ENCODE measurements at regions not wholly inside any gene's neighbourhood (a gene's known extent, or its start where the extent isn't known, plus 50 kb on each side); places are given as distances from the start of the nearest gene placed in this dataset.
A peak's percentile ranks its signal among the peaks of the same experiment; 100 is the strongest.
"Not testable (repeated sequence)": the region's sequence is repeated elsewhere in the genome, so short reads cannot be mapped to it uniquely, and the experiment has no call there.

GRCh38 chr2:132267498-132268283 lies 105.9 kb upstream of the ANKRD30BL start:
- not testable (repeated sequence) for H3K27me3 Mint-ChIP-seq; H3K27ac Mint-ChIP-seq; DNase-seq; H3K4me1 Mint-ChIP-seq (ENCODE audit: low read depth); H3K4me3 Mint-ChIP-seq; H3K36me3 Mint-ChIP-seq (ENCODE audit: low read depth); H3K9me3 Mint-ChIP-seq

DNA sequence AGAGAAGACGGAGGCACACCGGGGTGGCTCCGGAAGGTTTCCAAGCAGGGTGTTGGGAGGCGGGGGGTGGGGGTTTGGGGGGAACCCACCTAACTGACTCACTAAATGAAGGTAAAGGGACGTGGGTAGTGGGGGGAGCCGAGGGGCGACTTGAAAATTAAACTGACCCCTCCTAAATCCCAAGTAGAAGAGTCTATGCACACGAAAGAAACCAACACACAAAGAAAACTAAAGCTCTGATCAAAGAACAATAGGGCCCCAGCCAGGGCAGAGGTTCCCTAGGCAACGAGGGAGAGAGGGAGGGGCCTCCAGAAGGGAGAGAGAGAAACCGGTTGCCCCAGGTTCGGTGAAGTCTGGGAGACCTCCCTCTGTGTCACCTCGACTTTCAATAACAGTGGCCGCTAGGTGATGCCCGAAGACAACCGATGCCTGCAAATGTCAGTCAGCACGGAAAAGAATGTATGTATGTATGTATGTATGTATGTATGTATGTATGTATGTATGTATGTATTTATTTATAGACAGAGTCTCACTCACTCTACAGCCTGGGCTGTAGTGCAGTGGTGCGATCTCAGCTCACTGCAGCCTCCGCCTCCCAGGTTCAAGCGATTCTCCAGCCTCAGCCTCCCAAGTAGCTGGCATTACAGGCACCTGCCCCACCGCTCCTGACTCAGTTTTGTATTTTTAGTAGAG lies 106.7 kb upstream of the ANKRD30BL start:
- H3K27me3 Mint-ChIP-seq; H3K9me3 Mint-ChIP-seq; H3K27ac Mint-ChIP-seq; H3K4me1 Mint-ChIP-seq (ENCODE audit: low read depth); H3K36me3 Mint-ChIP-seq (ENCODE audit: low read depth): not testable (repeated sequence)
- H3K4me3 Mint-ChIP-seq: peak overlapping the region; percentile 51
- peak; percentile 56 for DNase-seq

GRCh38 chr2:132268977-132269523 lies 107.3 kb upstream of the ANKRD30BL start:
- H3K4me3 Mint-ChIP-seq: no peak overlapping the region
- DNase-seq: no peak
- no peaks in the 10 kb centered on the region for H3K36me3 Mint-ChIP-seq (ENCODE audit: low read depth)
- no peak overlapping the region for H3K27ac Mint-ChIP-seq
- peaks cover 4% of the 10 kb centered on the region for H3K27me3 Mint-ChIP-seq
- peaks cover 2% of the 10 kb centered on the region for H3K4me1 Mint-ChIP-seq (ENCODE audit: low read depth)
- H3K9me3 Mint-ChIP-seq: no peaks in the 10 kb centered on the region

DNA sequence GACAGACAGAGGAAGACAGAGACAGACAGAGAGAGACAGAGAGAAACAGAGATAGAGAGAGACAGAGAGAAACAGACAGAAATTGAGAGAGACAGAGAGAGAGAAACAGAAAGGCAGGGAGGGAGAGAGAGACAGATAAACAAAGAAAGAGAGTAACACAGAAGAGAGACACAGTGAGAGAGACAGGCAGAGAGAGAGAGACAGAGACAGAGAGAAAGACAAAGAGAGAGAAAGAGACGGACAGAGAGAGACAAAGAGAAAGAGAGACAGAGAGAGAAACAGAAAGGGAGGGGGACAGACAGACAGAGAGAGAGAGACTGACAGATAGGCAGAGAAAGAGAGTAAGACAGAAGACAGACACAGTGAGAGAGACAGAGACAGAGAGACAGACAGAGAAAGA lies 108.5 kb upstream of the ANKRD30BL start:
- H3K4me1 Mint-ChIP-seq (ENCODE audit: low read depth): peaks cover 2% of the 10 kb centered on the region
- no peaks in the 10 kb centered on the region for H3K36me3 Mint-ChIP-seq (ENCODE audit: low read depth)
- no peak for DNase-seq
- H3K9me3 Mint-ChIP-seq: no peaks in the 10 kb centered on the region
- H3K4me3 Mint-ChIP-seq: no peak overlapping the region
- H3K27ac Mint-ChIP-seq: no peak overlapping the region
- H3K27me3 Mint-ChIP-seq: no peaks in the 10 kb centered on the region

DNA sequence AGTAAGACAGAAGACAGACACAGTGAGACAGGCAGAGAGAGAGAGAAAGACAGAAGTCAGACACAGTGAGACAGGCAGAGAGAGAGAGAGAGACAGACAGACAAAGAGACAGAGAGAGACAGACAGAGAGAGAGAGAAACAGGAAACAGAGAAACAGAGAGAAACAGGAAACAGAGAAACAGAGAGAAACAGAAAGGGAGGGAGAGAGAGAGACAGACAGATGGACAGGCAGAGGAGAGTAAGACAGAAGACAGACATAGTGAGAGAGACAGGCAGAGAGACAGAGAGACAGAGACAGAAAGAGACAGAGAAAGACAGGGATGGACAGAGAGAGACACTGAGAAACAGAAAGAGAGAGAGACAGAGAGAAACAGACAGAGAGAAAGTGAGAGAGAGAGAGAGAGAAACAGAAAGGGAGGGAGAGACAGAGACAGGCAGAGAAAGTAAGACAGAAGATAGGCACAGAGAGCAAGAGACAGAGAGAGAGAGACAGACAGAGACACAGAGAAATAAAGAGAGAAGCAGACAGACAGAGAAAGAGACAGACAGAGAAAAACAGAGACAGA lies 109.3 kb upstream of the ANKRD30BL start:
- Mint-ChIP-seq H3K27me3 (no peaks in the 10 kb centered on the region), H3K4me3 (no peak overlapping the region), H3K36me3 (ENCODE audit: low read depth) (no peaks in the 10 kb centered on the region), H3K4me1 (ENCODE audit: low read depth) (peaks cover 2% of the 10 kb centered on the region), H3K9me3 (no peaks in the 10 kb centered on the region), H3K27ac (no peak overlapping the region)
- DNase-seq: no peak

DNA sequence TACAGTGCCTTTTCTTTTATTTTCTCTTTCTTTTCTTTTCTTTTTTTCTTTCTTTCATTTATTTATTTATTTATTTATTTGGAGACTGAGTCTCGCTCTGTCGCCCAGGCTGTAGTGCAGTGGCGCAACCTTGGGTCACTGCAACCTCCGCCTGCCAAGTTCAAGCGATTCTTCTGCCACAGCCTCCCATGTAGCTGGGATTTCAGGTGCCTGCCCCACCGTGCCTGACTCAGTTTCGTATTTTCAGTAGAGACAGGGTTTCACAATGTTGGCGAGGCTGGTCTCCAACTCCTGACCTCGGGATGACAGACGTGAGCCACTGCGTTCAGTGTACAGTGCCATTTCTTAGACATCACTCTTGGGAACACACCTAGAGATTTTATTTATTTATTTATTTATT lies 110.0 kb upstream of the ANKRD30BL start:
- H3K9me3 Mint-ChIP-seq; H3K27ac Mint-ChIP-seq; H3K4me3 Mint-ChIP-seq; DNase-seq; H3K27me3 Mint-ChIP-seq; H3K4me1 Mint-ChIP-seq (ENCODE audit: low read depth); H3K36me3 Mint-ChIP-seq (ENCODE audit: low read depth): not testable (repeated sequence)

GRCh38 chr2:132272713-132273112 lies 111.0 kb upstream of the ANKRD30BL start:
- Mint-ChIP-seq H3K9me3 (no peaks in the 10 kb centered on the region), H3K27me3 (no peaks in the 10 kb centered on the region), H3K27ac (no peak overlapping the region), H3K4me1 (ENCODE audit: low read depth) (peaks cover 2% of the 10 kb centered on the region), H3K36me3 (ENCODE audit: low read depth) (no peaks in the 10 kb centered on the region), H3K4me3 (no peak overlapping the region)
- DNase-seq: no peak

- H3K9me3 Mint-ChIP-seq; H3K4me3 Mint-ChIP-seq; H3K36me3 Mint-ChIP-seq (ENCODE audit: low read depth); H3K27me3 Mint-ChIP-seq; DNase-seq; H3K27ac Mint-ChIP-seq; H3K4me1 Mint-ChIP-seq (ENCODE audit: low read depth): not testable (repeated sequence)
These were observed 111.8 kb upstream of the ANKRD30BL start for GRCh38 chr2:132273585-132273984.

GRCh38 chr2:132274000-132274399 lies 112.2 kb upstream of the ANKRD30BL start:
- Mint-ChIP-seq H3K36me3 (ENCODE audit: low read depth) (no peaks in the 10 kb centered on the region), H3K27ac (no peak overlapping the region), H3K4me3 (no peak overlapping the region), H3K27me3 (no peaks in the 10 kb centered on the region), H3K9me3 (peaks cover 3% of the 10 kb centered on the region), H3K4me1 (ENCODE audit: low read depth) (no peaks in the 10 kb centered on the region)
- DNase-seq: no peak

DNA sequence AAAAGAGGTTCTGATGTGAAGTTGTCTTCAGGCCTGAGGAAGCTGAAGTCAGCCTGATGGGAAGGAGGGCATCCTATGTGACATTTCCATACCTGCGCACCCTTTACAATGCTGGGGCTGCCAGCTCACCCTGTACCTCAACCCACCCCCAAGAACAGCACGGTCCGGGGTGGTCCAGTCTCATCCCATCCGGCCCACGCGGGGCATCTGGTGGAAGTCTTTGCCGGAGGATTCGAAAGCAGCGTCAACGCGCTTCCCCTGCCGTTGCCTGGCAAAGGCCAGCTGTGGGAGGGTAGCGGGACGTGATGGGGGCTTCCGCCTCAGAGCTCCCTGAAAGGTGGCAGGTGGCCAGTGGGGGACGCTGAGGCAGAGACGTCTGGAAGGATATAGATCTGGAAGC lies 113.6 kb upstream of the ANKRD30BL start:
- H3K36me3 Mint-ChIP-seq (ENCODE audit: low read depth): no peaks in the 10 kb centered on the region
- no peak overlapping the region for H3K4me3 Mint-ChIP-seq
- peaks cover 3% of the 10 kb centered on the region for H3K9me3 Mint-ChIP-seq
- no peak overlapping the region for H3K27ac Mint-ChIP-seq
- no peaks in the 10 kb centered on the region for H3K27me3 Mint-ChIP-seq
- DNase-seq: no peak
- no peaks in the 10 kb centered on the region for H3K4me1 Mint-ChIP-seq (ENCODE audit: low read depth)

GRCh38 chr2:132276571-132276981 lies 114.8 kb upstream of the ANKRD30BL start:
- no peak overlapping the region for H3K27ac Mint-ChIP-seq
- peaks cover 3% of the 10 kb centered on the region for H3K9me3 Mint-ChIP-seq
- H3K4me3 Mint-ChIP-seq: no peak overlapping the region
- DNase-seq: no peak
- H3K4me1 Mint-ChIP-seq (ENCODE audit: low read depth): no peaks in the 10 kb centered on the region
- H3K36me3 Mint-ChIP-seq (ENCODE audit: low read depth): no peaks in the 10 kb centered on the region
- H3K27me3 Mint-ChIP-seq: no peaks in the 10 kb centered on the region

- no peak for DNase-seq
- H3K9me3 Mint-ChIP-seq: peaks cover 3% of the 10 kb centered on the region
- no peak overlapping the region for H3K4me3 Mint-ChIP-seq
- no peak overlapping the region for H3K27ac Mint-ChIP-seq
- H3K36me3 Mint-ChIP-seq (ENCODE audit: low read depth): no peaks in the 10 kb centered on the region
- peaks cover 4% of the 10 kb centered on the region for H3K27me3 Mint-ChIP-seq
- H3K4me1 Mint-ChIP-seq (ENCODE audit: low read depth): no peaks in the 10 kb centered on the region
These were observed 116.5 kb upstream of the ANKRD30BL start for GRCh38 chr2:132278267-132278666.

- no peaks in the 10 kb centered on the region for H3K4me1 Mint-ChIP-seq (ENCODE audit: low read depth)
- H3K36me3 Mint-ChIP-seq (ENCODE audit: low read depth): no peaks in the 10 kb centered on the region
- no peak overlapping the region for H3K27ac Mint-ChIP-seq
- H3K9me3 Mint-ChIP-seq: peaks cover 3% of the 10 kb centered on the region
- no peak for DNase-seq
- no peak overlapping the region for H3K4me3 Mint-ChIP-seq
- peaks cover 4% of the 10 kb centered on the region for H3K27me3 Mint-ChIP-seq
These were observed 117.6 kb upstream of the ANKRD30BL start for GRCh38 chr2:132279344-132279743.

GRCh38 chr2:132279930-132280615 lies 118.3 kb upstream of the ANKRD30BL start:
- no peak overlapping the region for H3K27ac Mint-ChIP-seq
- peaks cover 4% of the 10 kb centered on the region for H3K27me3 Mint-ChIP-seq
- no peak overlapping the region for H3K4me3 Mint-ChIP-seq
- no peaks in the 10 kb centered on the region for H3K4me1 Mint-ChIP-seq (ENCODE audit: low read depth)
- no peaks in the 10 kb centered on the region for H3K36me3 Mint-ChIP-seq (ENCODE audit: low read depth)
- H3K9me3 Mint-ChIP-seq: peaks cover 3% of the 10 kb centered on the region
- no peak for DNase-seq
